ENCODE measurements at regions not wholly inside any gene's neighbourhood (a gene's known extent, or its start where the extent isn't known, plus 50 kb on each side); places are given as distances from the start of the nearest gene placed in this dataset.

DNA sequence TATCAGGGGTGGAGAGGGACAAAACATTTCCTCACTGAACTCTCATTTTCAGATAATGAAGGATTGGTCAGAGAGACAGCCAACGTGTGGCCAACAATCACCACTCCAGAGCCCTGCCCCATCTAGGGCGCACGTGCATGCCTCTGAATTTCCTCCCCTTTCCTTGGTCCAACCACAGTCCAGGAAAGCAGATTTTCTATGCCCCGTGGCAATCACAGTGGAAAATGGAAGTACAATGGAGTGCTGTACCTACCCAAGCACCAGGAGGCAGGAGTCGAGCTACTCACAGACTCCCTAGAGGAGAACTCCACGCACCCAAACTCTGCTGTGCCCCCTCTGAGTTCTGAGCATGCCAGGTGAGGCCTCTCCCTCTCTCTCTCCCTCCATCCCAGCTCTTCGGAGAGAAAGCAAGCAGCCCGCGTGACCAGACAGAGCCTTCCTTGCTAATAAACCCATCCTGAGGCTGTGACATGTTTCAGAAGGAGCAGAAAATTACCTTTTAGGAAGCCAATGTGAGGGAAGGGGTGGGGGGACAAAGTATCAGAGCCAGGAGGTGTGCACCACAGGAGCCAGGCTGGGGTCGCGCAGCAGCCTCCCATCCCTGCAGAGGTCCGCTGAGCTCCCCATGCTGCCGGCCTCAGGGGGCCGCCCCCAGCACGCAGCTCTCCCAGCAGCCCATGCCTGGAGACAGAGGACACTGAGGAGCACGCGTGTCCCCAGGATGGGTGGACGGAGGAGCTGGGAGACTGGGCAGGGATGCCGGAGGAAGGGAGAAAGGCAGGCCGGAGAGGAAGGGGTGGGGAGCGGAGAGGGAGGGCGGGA is 73.4 kb downstream of the PITPNM2 start:
- DNase-seq: no peak

GRCh38 chr12:123076604-123077297 is 74.1 kb downstream of the PITPNM2 start:
- no peak for DNase-seq

DNA sequence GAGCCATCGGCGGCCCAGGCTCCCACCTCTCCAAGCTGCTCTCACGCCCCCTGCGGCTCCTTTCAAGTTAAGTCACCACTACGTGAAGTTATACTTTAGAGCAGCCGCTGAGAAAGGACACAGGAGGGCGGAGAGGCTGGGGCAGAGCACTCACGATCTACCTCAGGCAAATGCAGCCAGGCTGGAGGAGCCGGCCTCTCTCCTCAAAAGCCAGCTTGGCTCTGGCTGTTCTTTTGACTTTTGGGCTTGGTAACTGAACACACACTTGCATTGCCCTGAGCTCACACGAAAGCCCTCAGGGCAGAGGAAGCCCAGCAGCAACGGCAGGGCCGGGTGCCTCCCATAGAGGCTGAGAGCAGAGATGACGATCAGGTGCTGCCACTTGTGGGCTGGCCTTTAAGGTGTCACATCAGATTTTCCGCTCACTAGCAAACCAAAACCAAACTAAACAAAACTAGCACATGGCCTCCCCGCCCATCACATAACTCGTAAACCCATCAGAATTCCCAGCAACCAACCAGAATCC is 75.2 kb downstream of the PITPNM2 start:
- DNase-seq: no peak

- DNase-seq: no peak
Measured at GRCh38 chr12:123075087-123075645, 75.7 kb downstream of the PITPNM2 start.

DNA sequence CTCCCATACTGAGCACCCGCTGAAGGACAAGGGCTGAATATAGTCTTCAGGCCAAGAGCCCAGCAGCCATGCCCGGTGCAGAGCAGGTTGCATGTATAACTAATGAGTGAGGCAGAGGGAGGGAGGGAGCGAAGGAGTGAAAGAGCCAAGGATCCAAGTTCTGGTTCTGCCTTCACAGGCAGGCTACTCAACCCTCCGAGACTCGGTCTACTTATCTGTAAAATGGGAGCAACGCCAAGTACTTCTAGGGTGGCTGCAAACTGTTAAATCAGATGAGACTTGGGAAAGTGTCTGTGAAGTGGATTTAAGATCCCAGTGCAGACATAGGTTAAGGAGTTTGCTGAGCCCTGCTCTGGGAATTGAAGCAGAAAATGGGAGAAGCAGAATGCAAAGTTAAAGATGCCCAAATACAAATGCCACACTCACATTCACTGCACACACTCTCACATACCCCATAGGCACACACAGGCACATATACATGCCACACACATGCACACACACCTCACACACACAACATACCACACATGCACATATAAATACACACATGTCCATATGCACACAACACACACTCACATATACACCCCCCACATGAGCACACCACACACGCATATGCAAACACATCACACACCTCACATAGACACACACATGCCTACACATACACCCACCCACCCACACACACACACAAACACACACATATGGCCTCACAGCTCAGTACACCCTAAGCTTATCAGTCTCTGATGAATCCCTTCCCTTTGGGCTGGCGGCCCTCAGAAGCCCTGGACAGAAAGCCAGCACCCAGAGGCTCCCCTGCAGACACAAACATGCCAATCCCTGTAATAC is 76.7 kb downstream of the PITPNM2 start:
- DNase-seq: no peak

- no peak for DNase-seq
Measured at GRCh38 chr12:123073292-123073691, 77.6 kb downstream of the PITPNM2 start.

DNA sequence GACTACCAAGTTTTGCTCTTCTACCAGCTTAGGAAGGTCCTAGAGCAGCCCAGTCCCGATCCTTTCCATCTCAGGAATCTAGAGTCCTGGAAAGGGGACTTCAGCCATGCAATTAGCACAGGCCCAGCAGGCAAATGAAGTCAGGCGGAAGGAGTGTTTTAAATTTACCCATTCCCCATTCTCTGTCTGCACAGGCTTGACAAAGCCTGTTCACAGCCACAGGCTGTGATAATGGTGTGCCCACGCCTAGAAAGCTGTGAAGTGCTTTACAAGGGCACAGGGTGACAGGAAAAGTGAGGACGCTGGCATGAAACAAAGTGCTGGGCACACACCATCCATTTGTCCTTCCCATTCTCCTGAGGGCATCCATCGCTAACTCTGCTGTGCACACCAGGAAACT is 79.0 kb downstream of the PITPNM2 start:
- DNase-seq: no peak

- peak; percentile 38 for DNase-seq
Measured at GRCh38 chr12:123071099-123071800, 79.6 kb downstream of the PITPNM2 start.

DNA sequence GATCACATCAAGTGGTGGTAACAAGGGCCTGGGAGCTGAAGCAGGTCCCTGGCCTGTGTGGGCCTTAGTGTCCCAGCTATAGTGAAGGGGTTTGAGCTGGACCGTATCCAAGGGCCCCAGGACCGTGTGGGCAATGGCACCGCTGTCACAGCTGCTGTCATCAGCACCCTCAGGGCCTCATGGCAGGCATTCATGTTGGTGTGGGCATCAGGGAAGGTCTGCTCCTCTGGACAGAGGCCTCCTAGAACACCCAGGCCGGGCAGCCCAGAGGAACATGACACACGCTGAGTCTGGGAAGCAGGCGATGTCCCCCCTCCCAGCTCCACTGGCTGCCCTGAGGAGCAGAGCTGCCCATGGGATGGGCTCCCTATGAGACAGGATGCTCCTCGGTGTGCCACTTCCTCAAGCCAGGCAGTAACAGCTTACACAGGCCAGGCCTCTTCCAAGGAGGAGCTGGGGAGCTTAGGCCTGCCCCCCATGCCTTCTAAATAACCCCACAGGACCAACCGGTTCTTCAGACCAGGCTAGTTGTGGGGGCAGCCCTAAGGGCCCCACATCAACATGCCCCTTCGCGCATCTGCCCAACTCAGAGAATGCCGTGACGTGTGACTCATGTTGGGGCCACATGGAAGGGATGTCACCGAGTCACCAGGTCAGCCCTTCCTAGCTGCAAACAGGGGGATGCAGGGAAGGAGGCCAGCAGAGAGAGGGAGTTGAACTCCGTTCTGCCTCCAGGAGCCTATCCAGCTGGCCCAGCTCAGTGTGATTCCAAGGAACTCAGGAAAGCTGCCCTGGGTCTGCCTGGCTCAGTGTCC is 80.4 kb downstream of the PITPNM2 start:
- DNase-seq: no peak

DNA sequence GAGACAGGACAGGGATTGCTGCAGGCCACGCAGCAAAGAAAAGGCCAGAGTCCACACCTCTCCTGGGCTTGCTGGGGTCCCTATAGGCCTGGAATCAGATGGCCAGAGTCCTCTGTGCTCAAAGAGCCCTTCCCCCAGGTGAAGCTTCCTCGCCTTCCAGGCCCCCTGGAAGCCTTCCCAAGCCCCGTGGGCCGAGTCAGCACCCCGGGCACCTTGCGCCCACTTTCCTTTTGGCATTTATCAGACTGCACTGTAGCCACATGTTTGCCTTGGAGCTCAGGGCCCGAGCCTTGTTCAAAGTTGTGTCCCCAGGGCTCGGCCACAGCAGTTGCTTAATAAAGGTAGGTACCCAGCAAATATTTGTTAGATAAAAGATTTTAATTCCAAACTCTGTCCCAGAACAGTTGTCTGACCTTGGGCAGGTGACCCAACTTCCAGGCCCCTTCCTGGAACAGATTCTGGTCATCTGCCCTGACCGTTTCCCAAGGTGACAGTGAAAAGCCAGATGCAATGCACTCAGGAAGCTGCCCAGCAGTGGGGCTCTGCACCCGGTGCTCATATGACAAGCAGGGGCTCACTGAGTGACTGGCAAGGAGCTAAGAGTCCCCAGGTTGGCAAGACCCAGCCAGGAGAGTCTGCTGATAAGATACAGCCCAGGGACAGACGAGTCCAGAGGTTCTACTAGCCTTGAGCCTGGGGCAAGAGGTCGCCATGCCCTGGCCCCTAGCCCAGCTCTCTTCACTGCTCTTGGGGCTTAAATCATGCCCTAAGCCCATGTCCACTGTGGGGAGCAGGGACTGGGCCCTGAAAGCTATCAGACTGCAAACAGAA is 81.2 kb downstream of the PITPNM2 start:
- DNase-seq: no peak

GRCh38 chr12:123067654-123068053 is 83.2 kb downstream of the PITPNM2 start:
- DNase-seq: no peak

- no peak for DNase-seq
Measured at GRCh38 chr12:123066384-123066710, 84.5 kb downstream of the PITPNM2 start.

- DNase-seq: no peak
Measured at GRCh38 chr12:123065676-123066383, 85.1 kb downstream of the PITPNM2 start.

DNA sequence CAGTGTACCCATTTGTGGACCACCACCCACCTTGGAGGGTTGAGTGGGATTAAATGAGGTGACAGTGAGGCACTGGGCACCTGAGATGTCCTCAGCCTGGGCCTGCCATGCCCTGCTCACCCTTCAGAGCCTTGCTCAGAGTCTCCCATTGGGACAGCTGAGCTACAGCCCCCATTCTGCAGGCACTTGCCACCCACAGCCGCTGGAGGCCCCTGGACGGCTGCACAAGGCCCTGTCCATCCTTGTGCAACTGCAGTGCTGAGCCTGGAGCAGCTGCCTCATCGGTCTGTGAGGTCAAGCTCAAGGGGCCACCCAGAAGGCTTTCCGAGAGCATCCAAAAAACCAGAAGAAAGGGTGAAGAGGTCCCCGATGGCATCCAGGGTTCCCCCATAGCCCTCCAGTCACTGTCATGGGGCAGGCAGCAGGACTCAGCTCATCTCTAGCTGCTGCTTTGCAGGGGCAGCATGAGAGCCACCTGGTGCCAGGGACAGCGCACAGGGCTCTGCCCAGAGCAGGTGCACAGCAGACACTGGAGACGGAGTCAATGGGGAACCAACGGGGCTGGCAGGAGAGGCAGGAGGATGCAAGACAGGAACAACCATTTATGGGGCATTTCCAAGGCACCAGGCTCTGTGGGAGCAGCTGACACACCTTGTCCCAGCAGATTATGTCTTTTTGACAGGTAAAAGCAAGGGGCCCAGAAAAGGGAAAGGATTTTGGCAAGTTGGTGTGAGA is 84.6 kb downstream of the ARL6IP4 start:
- DNase-seq: no peak

DNA sequence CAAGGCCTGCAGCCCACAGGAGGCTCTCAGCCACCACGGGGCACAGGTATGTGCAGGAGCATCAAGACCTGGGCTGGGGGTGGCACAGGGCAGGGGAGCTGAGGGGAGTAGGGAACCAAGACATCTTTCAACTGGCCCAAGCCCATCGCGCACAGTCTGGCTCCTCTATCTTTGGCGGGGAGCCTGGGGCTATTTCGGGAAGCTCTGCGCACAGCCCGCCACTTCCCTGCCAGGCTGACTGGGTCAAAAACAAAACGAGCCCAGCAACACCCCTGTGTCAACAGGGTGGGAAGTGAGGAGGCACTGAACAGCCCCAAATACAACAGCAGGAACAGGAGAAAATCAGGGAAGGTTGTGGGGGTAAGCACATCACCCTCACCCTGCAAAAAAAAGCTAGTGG is 83.9 kb downstream of the ARL6IP4 start:
- peak; percentile 77 for DNase-seq

DNA sequence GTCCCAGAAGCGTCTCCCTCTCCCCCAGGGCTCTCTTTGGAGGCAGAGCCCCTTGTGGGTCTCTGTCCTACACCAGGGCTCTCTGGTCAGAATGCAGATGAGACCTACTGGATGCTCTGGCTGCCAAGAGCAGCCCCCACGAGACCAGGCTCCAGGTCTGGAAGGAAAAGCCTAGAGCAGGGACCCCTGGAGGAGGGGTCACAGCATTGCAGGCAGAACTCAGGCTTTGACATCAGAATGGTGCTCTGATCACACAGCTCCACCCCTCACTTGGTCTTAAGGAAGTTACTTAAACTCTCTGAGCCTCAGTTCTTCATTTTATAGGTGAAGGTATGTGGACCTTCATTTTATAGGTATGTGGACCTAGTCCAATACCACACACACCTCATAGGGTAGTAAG is 83.1 kb downstream of the ARL6IP4 start:
- DNase-seq: no peak

DNA sequence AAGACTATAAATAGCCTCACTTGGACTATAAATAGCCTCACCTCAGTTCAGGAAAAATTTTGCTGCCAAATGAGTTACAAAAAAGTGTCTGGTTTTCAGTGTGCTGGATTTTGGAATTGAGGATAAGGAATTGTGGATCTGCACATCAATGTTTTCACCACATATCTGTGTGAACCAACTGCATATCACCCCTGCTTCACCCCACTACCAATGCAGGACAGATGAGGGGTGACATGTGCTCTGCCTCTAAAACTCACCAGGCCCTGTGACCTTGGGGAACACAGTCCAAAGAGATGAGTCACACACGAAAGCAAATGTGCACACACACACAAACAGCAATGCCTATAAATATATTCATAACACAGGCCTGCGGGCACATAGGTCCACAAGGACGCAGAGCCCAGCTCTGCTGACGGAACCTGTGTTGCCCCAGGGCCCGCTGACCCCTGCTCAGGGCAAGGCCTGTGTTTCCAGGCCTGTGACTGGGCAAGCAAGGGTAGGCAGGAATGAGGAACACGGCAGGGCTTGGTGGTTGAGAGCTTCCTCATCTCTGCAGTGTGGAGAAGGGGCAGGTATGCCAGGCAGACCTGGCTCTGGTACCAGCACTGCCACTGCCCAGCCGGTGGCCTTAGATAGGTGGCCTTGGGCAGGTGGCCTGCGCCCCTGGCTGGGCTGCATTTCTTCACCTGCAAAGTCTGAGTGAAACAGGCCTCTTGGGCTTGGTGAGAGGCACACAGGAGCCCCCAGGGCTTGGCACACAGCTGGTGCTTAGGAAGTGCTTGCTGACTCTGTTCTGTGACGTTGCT is 82.4 kb downstream of the ARL6IP4 start:
- no peak for DNase-seq

Data from midbrain (tissue), 1 donor.